ENCODE measurements at regions not wholly inside any gene's neighbourhood (a gene's known extent, or its start where the extent isn't known, plus 50 kb on each side); places are given as distances from the start of the nearest gene placed in this dataset.

GRCh38 chr4:147020456-147020855 is 74.8 kb upstream of the TTC29 start:
- Histone ChIP-seq H3K27ac (no peak overlapping the region), H3K9ac (ENCODE audit: low read depth in 2 of 2, low read length in 2 of 2) (no peak overlapping the region), H3K36me3 (no peaks in the 10 kb centered on the region), H3K27me3 (no peaks in the 10 kb centered on the region), H3K4me3 (no peak overlapping the region), H3K4me1 (no peaks in the 10 kb centered on the region), H3K9me3 (no peaks in the 10 kb centered on the region)
- DNase-seq = no peak
- intact Hi-C loops (cut with DNase I) = no loop called here
- no peak for TF ChIP-seq CTCF (IDR thresholded peaks at IDR 0.05)

- no peak for DNase-seq
- Histone ChIP-seq H3K9ac (ENCODE audit: low read depth in 2 of 2, low read length in 2 of 2) (no peak overlapping the region), H3K4me1 (no peaks in the 10 kb centered on the region), H3K27me3 (no peaks in the 10 kb centered on the region), H3K27ac (no peak overlapping the region), H3K4me3 (no peak overlapping the region), H3K9me3 (no peaks in the 10 kb centered on the region), H3K36me3 (no peaks in the 10 kb centered on the region)
- TF ChIP-seq CTCF (IDR thresholded peaks at IDR 0.05) = no peak
- intact Hi-C loops (cut with DNase I) = no loop called here
Measured at GRCh38 chr4:147025042-147025441, 79.4 kb upstream of the TTC29 start.

- Histone ChIP-seq H3K4me1 (no peaks in the 10 kb centered on the region), H3K9ac (ENCODE audit: low read depth in 2 of 2, low read length in 2 of 2) (no peak overlapping the region), H3K27ac (no peak overlapping the region), H3K27me3 (no peaks in the 10 kb centered on the region), H3K36me3 (no peaks in the 10 kb centered on the region), H3K9me3 (no peaks in the 10 kb centered on the region), H3K4me3 (no peak overlapping the region)
- DNase-seq = no peak
- TF ChIP-seq CTCF (IDR thresholded peaks at IDR 0.05) = no peak
- intact Hi-C loops (cut with DNase I) = no loop called here
Measured at GRCh38 chr4:147029296-147029695, 83.6 kb upstream of the TTC29 start.

- intact Hi-C loops (cut with DNase I) = no loop called here
Measured at GRCh38 chr4:147034372-147034771, 88.7 kb upstream of the TTC29 start.

GRCh38 chr4:147037069-147037468 is 91.4 kb upstream of the TTC29 start:
- Histone ChIP-seq H3K9me3 (no peaks in the 10 kb centered on the region), H3K4me1 (no peaks in the 10 kb centered on the region), H3K36me3 (no peaks in the 10 kb centered on the region), H3K27ac (no peak overlapping the region), H3K9ac (ENCODE audit: low read depth in 2 of 2, low read length in 2 of 2) (no peak overlapping the region), H3K27me3 (no peaks in the 10 kb centered on the region), H3K4me3 (no peak overlapping the region)
- intact Hi-C loops (cut with DNase I) = no loop called here
- DNase-seq = no peak
- TF ChIP-seq CTCF (IDR thresholded peaks at IDR 0.05) = no peak

More at GRCh38 chr4:147034372-147034771, 88.7 kb upstream of the TTC29 start:
- Histone ChIP-seq H3K27ac (no peak overlapping the region), H3K9me3 (no peaks in the 10 kb centered on the region), H3K27me3 (no peaks in the 10 kb centered on the region), H3K9ac (ENCODE audit: low read depth in 2 of 2, low read length in 2 of 2) (no peak overlapping the region), H3K4me3 (no peak overlapping the region), H3K36me3 (no peaks in the 10 kb centered on the region), H3K4me1 (no peaks in the 10 kb centered on the region)
- no peak for TF ChIP-seq CTCF (IDR thresholded peaks at IDR 0.05)
- DNase-seq = no peak

Measured in colonic mucosa (tissue), 4 donors.